ENCODE measurements at regions not wholly inside any gene's neighbourhood (a gene's known extent, or its start where the extent isn't known, plus 50 kb on each side); places are given as distances from the start of the nearest gene placed in this dataset.
"Not testable (repeated sequence)": the region's sequence is repeated elsewhere in the genome, so short reads cannot be mapped to it uniquely, and the experiment has no call there.

DNA sequence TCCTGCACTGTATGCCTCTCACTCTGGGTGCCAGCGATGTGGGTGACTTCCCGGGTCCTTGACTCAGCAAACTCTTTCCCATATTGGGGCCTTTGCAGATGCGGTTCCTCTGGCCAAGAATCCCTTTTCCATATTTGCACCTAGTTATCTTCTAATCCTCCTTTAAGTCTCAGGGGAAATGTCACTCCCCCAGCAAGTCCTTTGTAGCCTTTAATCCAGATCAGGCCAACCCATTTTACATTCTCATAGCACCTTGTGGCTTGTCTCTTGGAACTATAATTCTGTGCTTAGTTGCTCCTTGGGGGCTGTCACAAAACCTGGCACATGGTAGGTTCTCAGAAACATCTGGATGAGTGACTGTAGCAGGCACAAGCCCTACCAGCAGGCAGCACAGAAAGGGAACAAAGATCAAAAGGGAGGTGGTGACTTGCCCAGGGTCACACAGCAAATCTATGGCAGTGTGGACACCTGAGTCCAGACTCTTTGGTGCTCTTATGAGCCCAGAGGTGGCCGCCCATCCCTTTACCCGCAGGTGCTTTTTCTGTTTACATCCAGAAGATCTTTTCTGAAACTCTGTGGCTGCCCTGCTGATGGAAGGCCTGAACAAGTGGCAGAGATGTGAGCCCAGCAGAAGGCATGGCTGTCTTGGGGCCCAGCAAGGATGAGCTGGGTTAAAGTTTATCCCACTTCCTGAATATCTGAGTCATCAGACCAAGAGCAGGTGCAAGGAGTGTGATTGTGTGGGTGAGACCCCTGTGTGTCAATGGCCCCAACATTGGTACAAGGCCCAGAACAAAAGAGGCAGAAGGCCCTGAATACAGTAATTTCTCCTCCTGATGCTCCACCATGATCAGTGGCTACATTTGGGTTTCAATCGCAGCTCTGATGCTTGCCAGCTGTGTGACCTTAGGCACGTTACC lies 78.6 kb upstream of the GRK3 start:
- no peak for DNase-seq (ENCODE audit: low read depth in 1 of 2, low spot score in 1 of 2)

DNA sequence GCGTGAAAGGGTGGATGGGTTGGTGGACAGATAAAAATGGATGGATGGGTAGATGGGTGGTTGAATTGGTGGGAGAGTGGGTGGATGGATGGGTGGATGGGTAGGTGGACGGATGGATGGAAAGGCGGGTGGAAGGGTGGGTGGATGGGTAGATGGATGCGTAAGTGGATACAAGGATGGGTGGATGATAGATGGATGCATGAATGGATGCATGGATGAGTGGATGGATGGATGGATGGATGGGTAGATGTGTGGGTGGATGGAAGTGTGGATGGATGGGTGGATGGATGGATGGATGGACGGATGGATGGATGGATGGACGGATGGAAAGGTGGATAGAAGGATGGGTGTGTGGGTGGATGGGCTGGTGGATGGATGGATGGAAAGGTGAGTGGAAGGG lies 77.0 kb upstream of the GRK3 start:
- no peak for DNase-seq (ENCODE audit: low read depth in 1 of 2, low spot score in 1 of 2)

DNA sequence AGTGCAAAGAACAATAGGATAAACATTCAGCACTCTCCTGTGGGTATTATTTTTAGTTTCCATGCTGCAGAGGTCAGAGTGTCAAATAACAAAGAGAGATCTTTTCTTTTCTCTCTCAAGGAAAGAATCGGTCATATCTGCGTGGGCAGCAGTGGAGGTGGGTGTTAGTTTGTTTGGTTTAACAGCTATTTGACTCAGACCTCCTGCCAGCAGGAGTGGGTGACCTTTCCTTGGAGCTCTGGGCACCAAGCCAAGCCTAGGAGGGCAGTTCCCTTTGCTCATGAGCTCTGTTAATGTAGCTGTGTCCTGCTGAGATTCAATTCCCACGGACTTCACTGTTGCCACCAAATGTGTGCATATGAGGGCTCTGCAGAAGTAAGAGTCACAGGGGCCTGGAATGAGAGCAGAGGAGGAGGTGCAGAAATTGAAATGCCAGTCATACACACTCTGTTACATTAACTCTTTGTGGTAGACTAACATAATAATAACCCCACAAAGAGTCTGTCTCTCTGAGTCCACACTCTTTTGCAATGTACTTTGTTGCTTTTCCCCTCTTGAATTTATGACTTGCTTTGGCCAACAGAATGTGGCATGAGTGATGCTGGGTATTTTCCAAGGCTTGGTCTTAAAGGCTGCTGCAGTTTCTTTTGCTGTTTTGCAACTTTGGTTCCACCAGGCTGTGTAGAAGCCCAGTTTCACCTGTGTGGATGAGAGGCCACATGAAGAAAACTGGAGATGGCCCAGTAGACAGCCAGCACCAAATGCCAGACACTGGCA lies 76.0 kb upstream of the GRK3 start:
- DNase-seq (ENCODE audit: low read depth in 1 of 2, low spot score in 1 of 2): peak in 1 of 2 donors; percentile 25

DNA sequence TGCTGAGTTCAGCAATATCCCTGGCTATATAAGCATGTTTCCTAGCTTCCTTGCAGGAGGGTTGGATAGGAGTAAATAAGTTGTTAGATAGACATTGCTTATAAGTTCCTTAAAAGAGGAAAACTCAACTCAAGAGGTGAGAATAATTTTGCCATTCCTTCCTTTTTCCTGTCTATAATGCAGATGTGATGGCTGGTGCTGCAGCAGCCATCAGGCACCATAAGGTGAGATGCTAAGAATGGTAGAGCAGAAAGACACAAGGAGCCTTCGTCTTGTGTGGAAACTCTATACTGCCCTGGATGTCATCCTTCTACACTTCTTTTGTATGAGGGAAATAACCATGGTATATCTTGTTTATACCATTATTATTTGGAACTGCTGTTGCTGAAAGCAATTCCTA lies 74.5 kb upstream of the GRK3 start:
- DNase-seq (ENCODE audit: low read depth in 1 of 2, low spot score in 1 of 2): no peak

DNA sequence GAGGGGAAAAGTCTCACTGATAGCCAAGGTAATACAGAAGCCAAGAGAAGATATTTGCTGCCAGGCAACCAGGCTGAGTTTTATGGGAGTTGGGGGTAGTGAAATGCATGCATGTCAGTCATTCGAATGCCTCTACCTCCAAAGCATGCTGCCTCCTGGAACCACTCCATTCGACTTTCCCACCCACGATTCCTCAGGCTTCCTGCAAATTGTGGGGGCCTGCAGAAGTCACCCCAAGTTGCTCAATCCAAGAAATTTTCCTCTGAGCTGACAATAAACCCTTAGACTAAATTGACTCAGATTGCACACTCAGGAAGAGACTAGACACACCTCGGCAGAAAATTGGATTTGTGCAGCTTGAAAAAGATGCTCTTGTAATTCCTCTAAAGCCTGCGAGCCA lies 73.6 kb upstream of the GRK3 start:
- DNase-seq (ENCODE audit: low read depth in 1 of 2, low spot score in 1 of 2): no peak

DNA sequence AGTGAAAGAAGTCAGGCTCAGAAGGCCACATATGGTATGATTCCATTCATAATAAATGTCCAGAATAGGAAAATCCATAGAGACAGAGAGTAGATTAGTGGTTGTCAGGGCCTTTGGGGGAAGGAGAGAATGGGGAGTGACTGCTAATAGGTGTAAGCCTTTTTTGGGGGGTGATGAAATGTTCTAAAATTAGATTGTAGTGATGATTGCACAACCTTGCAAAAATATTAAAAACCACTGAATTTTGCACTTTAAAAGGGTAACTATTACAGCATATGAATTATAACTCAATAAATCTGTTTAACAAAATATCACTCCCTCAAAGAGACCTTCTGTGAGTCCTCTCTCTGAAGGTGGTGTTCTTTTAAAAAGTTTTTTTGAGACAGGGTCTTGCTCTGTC lies 72.3 kb upstream of the GRK3 start:
- DNase-seq (ENCODE audit: low read depth in 1 of 2, low spot score in 1 of 2): no peak

DNA sequence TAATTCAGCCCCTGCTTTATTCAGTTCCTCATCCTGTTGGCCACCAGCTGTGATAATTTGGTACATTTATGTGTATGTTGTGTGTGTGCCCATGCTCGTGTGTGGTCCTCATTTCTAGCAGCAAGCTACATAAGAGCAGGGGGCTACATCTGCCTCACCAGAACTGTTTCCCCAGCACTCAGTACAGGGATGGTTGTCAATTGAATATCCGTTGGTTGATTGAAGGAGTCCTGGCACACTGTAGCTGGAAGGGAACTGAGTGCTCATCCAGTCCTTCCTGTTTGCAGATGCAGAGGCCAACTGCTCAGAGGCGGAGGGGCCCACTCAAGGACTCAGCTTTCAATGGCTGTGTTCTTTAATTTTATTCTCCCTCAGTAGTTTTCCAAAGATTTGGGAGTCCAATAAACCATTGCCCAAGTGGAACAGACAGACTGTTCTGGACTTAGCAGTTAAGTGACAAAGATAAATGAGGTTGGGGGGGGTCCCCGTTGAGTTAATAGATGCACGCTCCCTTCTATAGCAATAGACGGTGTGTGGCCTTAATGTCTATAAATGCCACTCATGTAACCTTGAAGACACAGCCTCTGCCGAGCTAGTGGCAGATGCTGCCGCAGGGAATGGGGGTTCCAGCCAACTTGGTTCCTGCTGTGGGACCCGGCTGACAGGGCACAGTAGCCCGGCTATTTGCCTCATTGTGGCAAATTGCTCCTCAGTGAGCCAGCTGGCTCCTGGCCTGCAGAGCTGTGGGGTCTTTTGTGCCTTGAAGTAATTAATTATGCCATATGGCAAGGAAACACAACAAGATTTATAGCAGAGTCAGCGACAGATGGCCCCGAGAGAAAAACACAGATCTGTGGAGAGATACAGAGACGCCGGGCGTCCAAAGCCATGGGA lies 71.4 kb upstream of the GRK3 start:
- DNase-seq (ENCODE audit: low read depth in 1 of 2, low spot score in 1 of 2): no peak

DNA sequence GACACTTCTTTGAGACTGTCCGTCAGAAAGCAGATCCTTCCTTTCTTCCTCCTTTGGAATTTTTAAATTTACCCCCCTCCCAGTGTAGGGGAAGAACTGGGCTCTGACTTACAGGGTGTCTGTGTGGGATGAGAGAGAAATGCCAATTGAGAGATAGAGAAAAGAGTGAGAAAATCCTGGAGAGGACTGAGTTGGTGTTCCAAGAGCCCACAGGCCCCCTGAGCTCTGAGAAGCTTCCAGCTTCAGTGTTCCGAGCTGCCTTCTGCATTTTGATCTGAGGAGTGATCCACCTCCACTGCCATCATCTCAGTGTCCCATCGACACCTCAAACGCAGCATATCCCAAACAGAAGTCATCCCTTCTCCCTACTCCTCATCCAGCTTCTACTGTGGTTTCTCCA lies 70.7 kb upstream of the GRK3 start:
- DNase-seq (ENCODE audit: low read depth in 1 of 2, low spot score in 1 of 2): no peak

DNA sequence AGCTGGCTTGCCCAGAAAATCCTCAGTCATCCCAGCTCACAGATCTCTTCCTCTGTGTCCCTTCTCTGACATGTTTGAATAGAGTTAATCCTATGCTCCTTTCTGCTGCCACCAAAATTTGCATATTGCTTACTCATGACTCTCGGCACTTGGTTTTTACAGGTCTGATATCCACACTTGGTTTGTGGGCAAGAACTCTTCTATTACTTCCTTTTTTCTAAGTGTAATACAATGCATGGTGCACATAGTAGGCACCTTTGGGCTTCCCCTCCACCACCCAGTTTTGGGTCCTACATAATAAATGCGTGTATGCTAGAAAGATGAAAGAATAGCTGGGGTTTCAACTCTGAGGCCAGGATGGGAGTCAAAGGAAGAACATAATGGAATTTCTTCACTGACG lies 69.7 kb upstream of the GRK3 start:
- no peak for DNase-seq (ENCODE audit: low read depth in 1 of 2, low spot score in 1 of 2)

DNA sequence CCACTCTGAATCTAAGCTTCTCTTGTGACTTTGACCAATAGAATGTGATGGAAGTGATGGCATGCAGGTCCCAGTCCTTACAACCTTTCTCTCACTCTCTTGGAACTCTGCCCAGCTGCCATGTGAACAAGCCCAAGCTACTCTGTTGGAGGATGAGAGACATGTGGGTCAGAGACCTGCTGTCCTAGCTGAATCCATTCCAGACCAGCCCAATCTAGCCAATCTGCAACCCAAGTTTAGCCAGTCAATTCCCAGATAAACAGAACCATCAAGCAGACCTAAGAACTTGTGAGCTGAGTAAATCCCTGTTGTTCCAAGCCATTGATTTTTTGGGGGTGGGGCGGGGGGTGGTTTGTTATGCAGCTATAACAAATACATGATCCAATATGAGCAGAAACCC lies 69.2 kb upstream of the GRK3 start:
- DNase-seq (ENCODE audit: low read depth in 1 of 2, low spot score in 1 of 2): no peak

DNA sequence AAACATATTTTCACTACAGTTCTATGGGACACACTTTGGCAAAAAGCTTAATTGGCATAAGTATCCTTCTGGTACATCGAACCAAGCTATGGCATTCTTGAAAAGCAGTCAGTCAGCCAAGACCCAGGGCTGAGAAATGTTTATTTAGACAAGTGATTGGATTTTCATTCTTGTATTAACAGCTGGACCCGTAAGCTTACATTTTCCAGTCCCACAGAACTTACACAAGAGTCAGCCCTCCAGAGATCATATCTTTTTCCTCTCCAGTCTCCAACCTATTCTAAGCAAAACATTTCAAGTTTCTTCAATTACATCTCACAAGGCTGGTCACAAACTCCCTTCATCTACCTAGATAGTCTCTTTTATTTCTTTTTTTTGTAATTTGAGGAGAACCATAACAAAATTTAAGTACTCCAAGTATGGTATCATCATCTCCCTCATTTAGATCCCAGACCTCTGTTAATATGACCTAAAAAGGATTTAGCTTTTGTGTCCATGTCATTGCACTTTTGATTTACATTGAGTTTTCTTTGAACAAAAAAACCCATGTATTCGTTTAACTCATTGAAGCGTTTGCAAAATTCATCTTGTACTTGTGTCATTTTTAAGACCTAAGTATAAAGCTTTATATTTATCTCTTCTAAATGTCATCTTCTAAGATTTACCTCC lies 67.9 kb upstream of the GRK3 start:
- DNase-seq (ENCODE audit: low read depth in 1 of 2, low spot score in 1 of 2): no peak

DNA sequence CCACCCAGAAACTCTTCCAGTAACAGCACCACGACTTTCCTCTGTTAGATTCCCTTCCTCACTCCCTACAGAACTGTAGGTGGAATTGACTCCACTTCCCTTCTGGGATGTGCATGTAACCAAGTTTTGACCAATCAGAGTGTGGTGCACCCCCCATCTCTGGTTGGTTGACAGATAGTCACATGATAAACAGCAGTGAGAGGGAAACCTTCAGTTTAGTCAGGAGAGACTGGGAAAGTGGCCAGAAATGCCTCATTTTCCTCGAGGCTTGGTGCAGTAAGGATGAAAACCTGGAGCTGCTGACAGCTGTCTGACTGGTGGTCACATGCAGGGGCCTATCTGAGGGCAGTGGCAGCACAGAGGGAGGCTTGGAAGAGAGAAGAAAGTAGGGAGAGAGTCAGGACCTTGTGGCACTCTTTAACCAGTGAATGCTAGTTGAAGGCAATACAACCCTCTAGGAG lies 67.3 kb upstream of the GRK3 start:
- no peak for DNase-seq (ENCODE audit: low read depth in 1 of 2, low spot score in 1 of 2)

DNA sequence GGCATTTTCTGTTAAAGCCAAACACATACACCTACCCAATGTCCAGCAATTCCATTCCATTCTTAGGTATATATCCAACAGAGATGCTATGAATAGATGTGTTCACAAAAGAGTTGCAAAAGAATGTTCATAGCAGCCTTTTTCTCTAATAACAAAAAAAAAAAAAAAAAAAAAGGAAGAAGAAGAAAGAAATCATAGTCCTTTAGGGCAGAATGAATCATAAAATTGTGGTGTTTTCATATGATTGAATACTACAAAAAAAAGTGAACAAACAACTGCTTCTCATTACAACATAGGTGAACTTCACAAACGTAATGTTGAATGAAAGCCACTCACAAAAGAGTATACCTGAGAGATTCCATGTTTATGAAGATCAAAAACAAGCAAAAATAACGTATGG lies 66.8 kb upstream of the GRK3 start:
- no peak for DNase-seq (ENCODE audit: low read depth in 1 of 2, low spot score in 1 of 2)

DNA sequence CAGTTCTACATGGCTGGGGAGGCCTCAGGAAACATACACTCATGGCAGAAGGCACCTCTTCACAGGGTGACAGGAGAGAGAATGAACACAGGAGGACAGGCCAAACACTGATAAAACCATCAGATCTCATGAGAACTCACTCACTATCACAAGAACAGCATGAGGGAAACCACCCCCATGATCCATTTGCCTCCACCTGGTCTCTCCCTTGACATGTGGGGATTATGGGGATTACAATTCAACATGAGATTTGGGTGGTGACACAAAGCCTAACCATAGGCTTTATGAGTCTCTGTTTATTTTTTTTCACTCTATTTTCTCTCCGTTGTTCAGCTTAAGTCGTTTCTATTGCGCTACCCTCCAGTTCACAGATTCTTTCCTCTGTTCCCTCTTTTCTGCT lies 63.8 kb upstream of the GRK3 start:
- DNase-seq (ENCODE audit: low read depth in 1 of 2, low spot score in 1 of 2): not testable (repeated sequence)

DNA sequence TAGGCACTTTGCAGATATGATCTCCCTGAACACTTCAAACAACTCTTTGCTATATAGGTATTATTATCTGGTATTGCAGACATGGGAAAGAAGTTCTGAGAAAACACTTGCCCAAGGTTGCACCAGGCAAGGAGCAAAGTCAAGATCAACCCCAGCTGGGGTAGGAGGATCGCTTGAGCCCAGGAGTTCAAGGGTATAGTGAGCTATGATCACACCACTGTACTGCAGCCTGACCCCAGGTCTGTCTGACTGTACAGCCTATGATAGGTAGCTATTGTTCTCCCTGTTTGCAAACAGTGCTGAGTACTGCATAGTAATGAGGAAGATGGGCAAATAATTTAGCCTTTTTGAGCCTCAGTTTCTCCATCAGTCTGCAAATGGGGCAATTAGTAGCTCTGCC lies 60.5 kb upstream of the GRK3 start:
- not testable (repeated sequence) for DNase-seq (ENCODE audit: low read depth in 1 of 2, low spot score in 1 of 2)

DNA sequence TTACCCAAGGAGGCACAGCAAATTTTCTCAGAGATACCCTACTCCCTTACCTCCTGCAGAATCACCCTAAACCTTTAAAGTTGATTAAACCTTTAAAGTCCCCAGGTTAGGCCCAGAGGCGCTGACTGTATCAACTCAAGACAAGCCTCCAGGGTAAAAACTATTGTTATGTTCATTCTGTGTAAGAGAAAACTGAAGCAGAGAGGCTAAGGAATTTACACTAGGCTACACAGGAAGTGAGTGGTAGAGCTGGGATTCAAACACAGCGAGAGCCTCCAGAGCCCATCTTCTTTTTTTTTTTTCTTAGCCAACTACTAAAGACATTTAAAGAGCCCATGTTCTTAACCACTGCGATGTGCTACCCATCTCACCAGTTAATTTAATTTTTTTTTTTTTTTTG lies 56.3 kb upstream of the GRK3 start:
- DNase-seq (ENCODE audit: low read depth in 1 of 2, low spot score in 1 of 2): no peak

DNA sequence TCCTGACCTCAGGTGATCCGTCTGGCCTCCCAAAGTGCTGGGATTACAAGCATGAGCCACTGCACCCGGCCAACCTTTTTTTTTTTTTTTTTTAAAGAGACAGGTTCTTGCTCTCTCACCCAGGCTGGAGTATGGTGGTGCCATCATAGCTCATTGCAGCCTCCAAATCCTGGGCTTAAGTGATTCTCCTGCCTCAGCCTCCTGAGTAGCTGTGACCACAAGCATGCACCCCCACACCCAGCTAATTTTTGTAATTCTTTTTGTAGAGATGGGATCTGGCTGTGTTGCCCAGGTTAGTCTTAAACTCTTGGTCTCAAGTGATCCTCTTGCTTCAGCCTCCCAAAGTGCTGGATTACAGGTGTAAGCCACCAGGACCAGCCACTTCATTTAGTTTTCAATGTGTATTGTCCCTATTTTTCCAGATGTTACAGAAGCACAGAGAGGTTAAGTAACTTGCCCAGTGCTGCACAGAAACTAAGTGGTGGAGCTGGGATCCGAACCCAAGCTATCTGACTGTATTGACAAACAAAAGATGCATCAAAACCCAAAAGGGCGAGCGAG lies 55.6 kb upstream of the GRK3 start:
- no peak for DNase-seq (ENCODE audit: low read depth in 1 of 2, low spot score in 1 of 2)

DNA sequence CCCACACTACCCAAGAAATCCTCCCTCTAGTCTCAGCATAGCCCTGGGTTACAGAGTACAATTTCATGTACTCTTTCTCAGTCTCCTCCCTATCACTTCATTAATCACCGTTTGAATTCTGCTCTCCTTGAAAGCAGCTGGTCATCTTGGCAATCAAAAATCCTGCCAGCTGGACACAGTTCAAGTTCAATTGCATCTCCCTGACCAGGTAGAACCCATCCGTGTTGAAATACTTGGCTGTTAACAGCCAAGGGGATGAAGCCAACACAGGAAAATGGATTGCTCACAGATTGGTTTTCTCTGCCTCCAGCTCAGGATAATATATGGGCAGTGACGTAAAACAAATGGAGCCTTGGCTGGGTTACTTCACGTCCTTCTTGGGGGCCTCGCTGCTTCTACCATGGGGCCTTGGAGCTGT lies 55.1 kb upstream of the GRK3 start:
- DNase-seq (ENCODE audit: low read depth in 1 of 2, low spot score in 1 of 2): no peak

DNA sequence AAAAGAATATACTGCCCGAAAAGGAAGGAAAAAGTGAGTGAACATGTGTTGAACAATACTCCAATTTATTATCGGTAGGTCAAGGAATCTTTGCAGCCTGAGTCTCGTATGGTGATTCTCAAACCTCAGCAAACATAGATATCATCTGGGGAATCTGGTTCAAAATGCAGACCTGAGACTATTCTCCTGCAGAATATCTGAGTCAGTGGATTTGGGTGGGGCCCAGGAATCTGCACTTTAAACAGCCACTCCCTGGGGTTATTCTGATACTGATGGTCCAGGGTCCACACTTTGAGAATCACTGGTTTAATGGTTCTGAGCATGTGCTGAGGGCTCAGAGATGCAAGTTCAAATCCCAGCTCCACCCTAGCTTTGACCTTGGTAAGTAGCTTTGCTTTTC lies 53.6 kb upstream of the GRK3 start:
- DNase-seq (ENCODE audit: low read depth in 1 of 2, low spot score in 1 of 2): no peak

DNA sequence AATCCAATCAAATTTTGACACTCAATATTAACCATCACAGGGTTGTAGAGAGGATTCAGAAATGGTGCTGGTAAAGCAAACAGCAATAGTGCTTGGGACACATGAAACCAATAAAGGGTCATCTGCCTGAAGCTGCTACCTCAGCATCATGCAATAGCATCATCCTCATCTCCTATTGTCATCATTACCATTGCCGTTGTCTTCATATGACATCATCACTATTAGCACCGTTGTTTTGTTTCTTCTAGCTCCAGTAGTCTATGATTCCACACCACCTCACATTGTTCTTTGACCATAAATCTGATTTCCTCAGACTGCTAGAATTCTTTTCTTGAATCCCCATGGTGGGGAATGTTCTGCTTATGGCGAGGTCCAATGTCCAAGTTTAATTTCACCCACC lies 52.8 kb upstream of the GRK3 start:
- DNase-seq (ENCODE audit: low read depth in 1 of 2, low spot score in 1 of 2): no peak
